Tibial artery (tissue), 4 donors: ENCODE measurements at regions not wholly inside any gene's neighbourhood (a gene's known extent, or its start where the extent isn't known, plus 50 kb on each side); places are given as distances from the start of the nearest gene placed in this dataset.
"Not testable (repeated sequence)": the region's sequence is repeated elsewhere in the genome, so short reads cannot be mapped to it uniquely, and the experiment has no call there.

ENCODE experiments used
- DNase-seq, 2 donors: peaks; one replicate each; pipeline ENCODE4 v3.0.0-alpha.2; 2019
- H3K27ac ChIP-seq, 2 donors: fragments of 200-600 bp; sonication (generic) in 1 of 2; 1 replicate in 1 of 2; 2 replicates in 1 of 2; pipeline ENCODE4 v1.5.1; 2018 to 2019; ENCODE audit warnings: mild to moderate bottlenecking in 1 of 2
- H3K27me3 ChIP-seq, 2 donors: fragments of 200-600 bp; sonication (generic) in 1 of 2; one replicate each; pipeline versions ENCODE4 v1.5.1 to v1.6.0; 2016 to 2019
- H3K36me3 ChIP-seq, 3 donors: fragments of 200-600 bp; sonication (generic) in 2 of 3; one replicate each; pipeline ENCODE4 v1.5.1; 2016 to 2019; ENCODE audit warnings: mild to moderate bottlenecking in 2 of 3
- H3K4me1 ChIP-seq, 4 donors: fragments of 200-600 bp; sonication (generic) in 2 of 4; 1 replicate in 3 of 4; 2 replicates in 1 of 4; pipeline ENCODE4 v1.5.1; 2016 to 2019
- H3K4me3 ChIP-seq, 2 donors: fragments of 200-600 bp; sonication (generic) in 1 of 2; 1 replicate in 1 of 2; 2 replicates in 1 of 2; pipeline ENCODE4 v1.5.1; 2018 to 2019; ENCODE audit warnings: mild to moderate bottlenecking in 2 of 2
- H3K9me3 ChIP-seq, 3 donors: fragments of 200-600 bp; sonication (generic) in 1 of 3; one replicate each; pipeline ENCODE4 v1.5.1; 2016 to 2019
- intact Hi-C: fragments of 100-400 bp; cut with DNase I; formaldehyde crosslinking; loops from one replicate; pipeline ENCODE4 v1.15.0; 2023; ENCODE audit warnings: low total_unique reads
- TF ChIP-seq, protein P1 (sequence below), 2 experiments: fragments of 200-600 bp in 1 of 2; fragments of 450-650 bp in 1 of 2; IDR thresholded peaks; one replicate each; pipeline ENCODE4 v1.5.1; 2017 to 2019; ENCODE audit warnings: antibody characterized with exemption in 2 of 2, mild to moderate bottlenecking in 1 of 2, moderate library complexity in 1 of 2

DNA sequence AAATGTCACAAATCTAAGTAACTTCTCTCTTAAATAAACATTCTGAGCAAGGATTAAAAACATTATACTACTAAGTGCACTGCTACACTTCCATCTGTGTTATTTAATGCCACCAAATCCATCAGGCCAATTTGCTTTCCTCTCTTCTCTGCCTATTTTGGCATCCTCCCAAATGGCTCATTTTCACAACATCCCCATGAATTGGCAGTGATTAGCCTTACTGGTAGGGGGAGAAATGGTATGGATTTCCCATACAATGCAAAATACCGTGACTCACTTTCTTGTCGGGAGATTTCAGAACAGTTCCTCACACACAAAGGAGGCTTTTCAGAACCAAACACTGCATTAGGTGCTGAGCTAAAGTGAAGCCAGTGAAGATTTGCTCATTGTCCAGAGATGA, 195.7 kb downstream of the MIS18A start:
- no peaks in the 10 kb centered on the region for H3K27me3 ChIP-seq
- no peaks in the 10 kb centered on the region for H3K4me1 ChIP-seq
- TF ChIP-seq, protein P1, sequence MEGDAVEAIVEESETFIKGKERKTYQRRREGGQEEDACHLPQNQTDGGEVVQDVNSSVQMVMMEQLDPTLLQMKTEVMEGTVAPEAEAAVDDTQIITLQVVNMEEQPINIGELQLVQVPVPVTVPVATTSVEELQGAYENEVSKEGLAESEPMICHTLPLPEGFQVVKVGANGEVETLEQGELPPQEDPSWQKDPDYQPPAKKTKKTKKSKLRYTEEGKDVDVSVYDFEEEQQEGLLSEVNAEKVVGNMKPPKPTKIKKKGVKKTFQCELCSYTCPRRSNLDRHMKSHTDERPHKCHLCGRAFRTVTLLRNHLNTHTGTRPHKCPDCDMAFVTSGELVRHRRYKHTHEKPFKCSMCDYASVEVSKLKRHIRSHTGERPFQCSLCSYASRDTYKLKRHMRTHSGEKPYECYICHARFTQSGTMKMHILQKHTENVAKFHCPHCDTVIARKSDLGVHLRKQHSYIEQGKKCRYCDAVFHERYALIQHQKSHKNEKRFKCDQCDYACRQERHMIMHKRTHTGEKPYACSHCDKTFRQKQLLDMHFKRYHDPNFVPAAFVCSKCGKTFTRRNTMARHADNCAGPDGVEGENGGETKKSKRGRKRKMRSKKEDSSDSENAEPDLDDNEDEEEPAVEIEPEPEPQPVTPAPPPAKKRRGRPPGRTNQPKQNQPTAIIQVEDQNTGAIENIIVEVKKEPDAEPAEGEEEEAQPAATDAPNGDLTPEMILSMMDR (IDR thresholded peaks at IDR 0.05) = no peak
- H3K9me3 ChIP-seq = no peaks in the 10 kb centered on the region
- H3K4me3 ChIP-seq = no peak overlapping the region
- H3K36me3 ChIP-seq = no peaks in the 10 kb centered on the region
- H3K27ac ChIP-seq = no peak overlapping the region
- DNase-seq = no peak
- intact Hi-C loops = no loop called here

DNA sequence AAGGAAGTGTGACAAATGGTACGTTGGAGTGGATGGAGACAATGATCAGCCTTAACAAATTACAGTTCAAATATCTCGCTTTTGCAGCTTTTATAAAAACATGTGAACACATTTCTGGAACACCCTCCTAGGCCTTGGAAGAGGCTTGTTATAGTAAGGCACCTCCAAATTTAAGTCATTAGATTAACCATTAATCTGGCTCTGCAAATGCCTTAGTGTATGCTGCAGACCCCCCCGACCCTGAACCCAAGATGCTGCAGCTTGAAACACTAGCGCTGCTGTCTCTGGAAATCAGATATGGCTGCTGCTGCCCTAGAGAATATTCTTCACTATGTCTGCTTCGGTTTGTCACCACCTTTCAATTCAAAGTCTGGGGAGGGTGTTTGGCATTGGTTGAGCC, 196.4 kb downstream of the MIS18A start:
- Histone ChIP-seq H3K27ac (no peak overlapping the region), H3K4me1 (no peaks in the 10 kb centered on the region), H3K9me3 (no peaks in the 10 kb centered on the region), H3K27me3 (no peaks in the 10 kb centered on the region), H3K36me3 (no peaks in the 10 kb centered on the region), H3K4me3 (no peak overlapping the region)
- TF ChIP-seq, protein P1 (IDR thresholded peaks at IDR 0.05) = no peak
- DNase-seq = no peak
- intact Hi-C loops = no loop called here

DNA sequence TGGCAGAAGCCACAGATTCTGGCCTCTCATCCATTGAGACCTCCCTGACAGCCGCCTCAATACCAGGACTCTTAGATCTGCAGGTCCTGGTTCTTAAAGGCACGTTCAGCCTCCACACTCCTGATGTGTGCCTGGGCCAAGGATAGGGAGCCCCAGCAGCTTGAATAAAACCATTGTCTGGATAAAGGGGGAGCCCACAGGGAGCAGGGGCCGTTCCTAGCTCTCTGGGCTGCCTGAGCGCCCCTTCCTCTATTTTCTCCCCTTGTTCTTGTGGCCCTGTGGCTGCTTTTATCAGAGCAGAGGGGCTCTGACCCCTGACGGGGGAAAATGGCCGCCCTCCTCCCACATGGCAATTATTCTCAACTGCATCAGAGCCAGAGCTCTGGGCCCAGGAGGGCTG, 200.8 kb downstream of the HUNK start:
- TF ChIP-seq, protein P1 (IDR thresholded peaks at IDR 0.05) = no peak
- DNase-seq = no peak
- H3K9me3 ChIP-seq = no peaks in the 10 kb centered on the region
- H3K27ac ChIP-seq = no peak overlapping the region
- intact Hi-C loops = no loop called here
- H3K27me3 ChIP-seq = peaks cover 0 to 3% of the 10 kb centered on the region in 2 donors
- no peaks in the 10 kb centered on the region for H3K36me3 ChIP-seq
- no peaks in the 10 kb centered on the region for H3K4me1 ChIP-seq
- H3K4me3 ChIP-seq = no peak overlapping the region

DNA sequence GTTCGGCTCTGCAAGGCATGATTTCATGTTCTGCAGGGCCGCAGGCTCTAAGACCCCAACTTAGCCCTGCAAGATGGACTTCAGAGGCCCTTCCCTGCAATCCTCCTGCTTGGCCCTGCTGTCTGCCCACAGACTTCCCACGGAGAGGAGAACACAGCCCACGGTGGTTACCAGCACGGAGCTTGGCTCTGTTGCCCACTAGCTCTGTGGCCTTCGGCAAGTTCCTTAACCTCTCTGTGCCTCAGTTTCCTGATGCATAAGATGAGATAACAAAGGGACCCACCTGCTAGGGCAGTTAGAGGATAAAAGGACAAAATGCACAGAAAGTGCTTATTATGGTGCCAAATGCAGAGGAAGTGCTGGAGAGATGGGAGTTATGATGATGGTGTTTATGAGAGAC, 200.4 kb downstream of the HUNK start:
- H3K27ac ChIP-seq = no peak overlapping the region
- no peaks in the 10 kb centered on the region for H3K36me3 ChIP-seq
- H3K4me3 ChIP-seq = no peak overlapping the region
- peaks cover 0 to 3% of the 10 kb centered on the region in 2 donors for H3K27me3 ChIP-seq
- TF ChIP-seq, protein P1 (IDR thresholded peaks at IDR 0.05) = no peak
- intact Hi-C loops = no loop called here
- no peaks in the 10 kb centered on the region for H3K4me1 ChIP-seq
- DNase-seq = no peak
- H3K9me3 ChIP-seq = no peaks in the 10 kb centered on the region

DNA sequence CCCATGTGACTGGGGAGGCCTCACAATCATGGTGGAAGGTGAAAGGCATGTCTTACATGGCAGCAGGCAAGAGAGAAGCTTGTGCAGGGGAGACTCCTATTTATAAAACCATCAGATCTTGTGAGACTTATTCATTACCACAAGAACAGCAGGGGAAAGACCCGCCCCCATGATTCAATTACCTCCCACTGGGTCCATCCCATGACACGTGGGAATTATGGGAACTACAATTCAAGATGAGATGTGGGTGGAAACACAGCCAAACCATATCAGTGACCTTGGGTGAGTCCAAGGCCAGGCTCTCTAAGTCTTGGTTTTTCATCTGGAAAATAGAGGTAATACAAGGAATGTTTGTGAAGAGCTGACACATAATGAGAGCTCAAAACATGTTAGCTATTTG, 198.8 kb downstream of the HUNK start:
- H3K36me3 ChIP-seq, intact Hi-C loops, DNase-seq, H3K27me3 ChIP-seq, H3K4me3 ChIP-seq, H3K4me1 ChIP-seq, H3K9me3 ChIP-seq, H3K27ac ChIP-seq: not testable (repeated sequence)

DNA sequence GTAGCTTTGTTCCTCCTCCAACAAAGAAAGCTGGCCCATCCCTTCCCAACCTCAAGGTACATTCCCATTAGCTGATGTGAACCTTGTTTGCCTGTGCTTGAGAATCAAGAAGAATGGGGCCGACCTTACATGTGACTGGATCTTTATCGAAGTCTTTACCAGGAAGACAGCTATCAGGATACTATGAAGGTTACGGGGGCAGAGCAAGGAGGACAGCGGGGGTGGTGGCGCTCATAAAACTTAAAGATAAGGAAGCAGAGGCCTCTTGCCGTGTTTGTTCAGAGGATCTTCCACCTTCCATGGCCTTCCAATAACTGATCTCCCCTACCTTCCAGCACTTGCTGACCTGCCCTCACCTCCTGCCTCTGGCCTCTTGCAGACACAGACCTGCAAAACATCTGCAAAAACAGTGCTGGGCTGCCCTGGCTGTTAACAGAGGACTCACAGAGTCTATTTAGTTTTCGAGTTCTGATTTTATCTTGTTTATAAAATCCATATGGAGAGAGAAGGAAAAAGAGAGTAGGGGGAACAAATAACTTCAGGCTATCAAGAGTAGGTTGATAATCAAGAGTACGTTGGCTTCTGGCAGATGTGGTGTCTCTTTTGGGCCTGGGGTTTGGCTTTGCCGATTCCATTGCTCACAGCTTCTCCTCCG, 198.0 kb downstream of the HUNK start:
- Histone ChIP-seq H3K4me3 (no peak overlapping the region), H3K4me1 (no peaks in the 10 kb centered on the region), H3K36me3 (no peaks in the 10 kb centered on the region), H3K27me3 (peaks cover 0 to 4% of the 10 kb centered on the region in 2 donors), H3K9me3 (no peaks in the 10 kb centered on the region), H3K27ac (no peak overlapping the region)
- intact Hi-C loops = no loop called here
- TF ChIP-seq, protein P1 (IDR thresholded peaks at IDR 0.05) = no peak
- no peak for DNase-seq
